ENCODE measurements at regions not wholly inside any gene's neighbourhood (a gene's known extent, or its start where the extent isn't known, plus 50 kb on each side); places are given as distances from the start of the nearest gene placed in this dataset.

GRCh38 chr14:87443039-87443438 is 549.9 kb downstream of the GALC start:
- ChIA-PET POLR2A (no interaction called here), CTCF (no interaction called here)
- Histone ChIP-seq H3K27me3 (ENCODE audit: control insufficient read depth, insufficient read depth, low read length) (no peaks in the 10 kb centered on the region), H3K4me3 (ENCODE audit: low read depth, low read length) (no peak overlapping the region), H3K27ac (ENCODE audit: low read depth, low read length) (no peak overlapping the region), H3K9me3 (ENCODE audit: control insufficient read depth, insufficient read depth, low read length) (no peaks in the 10 kb centered on the region)
- no peak for DNase-seq (ENCODE audit: low read depth, low spot score)
- TF ChIP-seq CTCF (IDR thresholded peaks at IDR 0.05; ENCODE audit: low read depth, low read length), result no peak

GRCh38 chr14:87437158-87437557 is 555.8 kb downstream of the GALC start:
- Histone ChIP-seq H3K9me3 (ENCODE audit: control insufficient read depth, insufficient read depth, low read length) (no peaks in the 10 kb centered on the region), H3K4me3 (ENCODE audit: low read depth, low read length) (no peak overlapping the region), H3K27ac (ENCODE audit: low read depth, low read length) (no peak overlapping the region), H3K27me3 (ENCODE audit: control insufficient read depth, insufficient read depth, low read length) (no peaks in the 10 kb centered on the region)
- CTCF ChIA-PET, result no interaction called here
- DNase-seq (ENCODE audit: low read depth, low spot score), result no peak
- TF ChIP-seq CTCF (IDR thresholded peaks at IDR 0.05; ENCODE audit: low read depth, low read length), result no peak
- POLR2A ChIA-PET, result no interaction called here

GRCh38 chr14:87434680-87435079 is 558.3 kb downstream of the GALC start:
- H3K4me3 ChIP-seq (ENCODE audit: low read depth, low read length), result no peak overlapping the region
- no peaks in the 10 kb centered on the region for H3K9me3 ChIP-seq (ENCODE audit: control insufficient read depth, insufficient read depth, low read length)
- CTCF ChIA-PET, result no interaction called here
- no peak for TF ChIP-seq CTCF (IDR thresholded peaks at IDR 0.05; ENCODE audit: low read depth, low read length)
- POLR2A ChIA-PET, result no interaction called here
- H3K27me3 ChIP-seq (ENCODE audit: control insufficient read depth, insufficient read depth, low read length), result no peaks in the 10 kb centered on the region
- no peak for DNase-seq (ENCODE audit: low read depth, low spot score)
- H3K27ac ChIP-seq (ENCODE audit: low read depth, low read length), result no peak overlapping the region

GRCh38 chr14:87434011-87434410 is 559.0 kb downstream of the GALC start:
- ChIA-PET CTCF (no interaction called here), POLR2A (no interaction called here)
- DNase-seq (ENCODE audit: low read depth, low spot score), result no peak
- TF ChIP-seq CTCF (IDR thresholded peaks at IDR 0.05; ENCODE audit: low read depth, low read length), result no peak
- H3K27me3 ChIP-seq (ENCODE audit: control insufficient read depth, insufficient read depth, low read length), result no peaks in the 10 kb centered on the region
- no peak overlapping the region for H3K27ac ChIP-seq (ENCODE audit: low read depth, low read length)
- H3K9me3 ChIP-seq (ENCODE audit: control insufficient read depth, insufficient read depth, low read length), result no peaks in the 10 kb centered on the region
- no peak overlapping the region for H3K4me3 ChIP-seq (ENCODE audit: low read depth, low read length)

GRCh38 chr14:87432698-87433097 is 560.3 kb downstream of the GALC start:
- H3K9me3 ChIP-seq (ENCODE audit: control insufficient read depth, insufficient read depth, low read length), result no peaks in the 10 kb centered on the region
- no peaks in the 10 kb centered on the region for H3K27me3 ChIP-seq (ENCODE audit: control insufficient read depth, insufficient read depth, low read length)
- H3K27ac ChIP-seq (ENCODE audit: low read depth, low read length), result no peak overlapping the region
- no peak for TF ChIP-seq CTCF (IDR thresholded peaks at IDR 0.05; ENCODE audit: low read depth, low read length)
- ChIA-PET POLR2A (no interaction called here), CTCF (no interaction called here)
- H3K4me3 ChIP-seq (ENCODE audit: low read depth, low read length), result no peak overlapping the region
- DNase-seq (ENCODE audit: low read depth, low spot score), result no peak

Measured in AG04450 (cell line).